IPS-NIHi7 (cell line): ENCODE measurements at regions not wholly inside any gene's neighbourhood (a gene's known extent, or its start where the extent isn't known, plus 50 kb on each side); places are given as distances from the start of the nearest gene placed in this dataset.
A peak's percentile ranks its signal among the peaks of the same experiment; 100 is the strongest.
"Not testable (repeated sequence)": the region's sequence is repeated elsewhere in the genome, so short reads cannot be mapped to it uniquely, and the experiment has no call there.

Experiments used
- DNase-seq: peaks from one replicate; pipeline ENCODE4 v3.0.0; 2012; ENCODE audit warnings: mixed read lengths; ENCODE audit errors: extremely low spot score

DNA sequence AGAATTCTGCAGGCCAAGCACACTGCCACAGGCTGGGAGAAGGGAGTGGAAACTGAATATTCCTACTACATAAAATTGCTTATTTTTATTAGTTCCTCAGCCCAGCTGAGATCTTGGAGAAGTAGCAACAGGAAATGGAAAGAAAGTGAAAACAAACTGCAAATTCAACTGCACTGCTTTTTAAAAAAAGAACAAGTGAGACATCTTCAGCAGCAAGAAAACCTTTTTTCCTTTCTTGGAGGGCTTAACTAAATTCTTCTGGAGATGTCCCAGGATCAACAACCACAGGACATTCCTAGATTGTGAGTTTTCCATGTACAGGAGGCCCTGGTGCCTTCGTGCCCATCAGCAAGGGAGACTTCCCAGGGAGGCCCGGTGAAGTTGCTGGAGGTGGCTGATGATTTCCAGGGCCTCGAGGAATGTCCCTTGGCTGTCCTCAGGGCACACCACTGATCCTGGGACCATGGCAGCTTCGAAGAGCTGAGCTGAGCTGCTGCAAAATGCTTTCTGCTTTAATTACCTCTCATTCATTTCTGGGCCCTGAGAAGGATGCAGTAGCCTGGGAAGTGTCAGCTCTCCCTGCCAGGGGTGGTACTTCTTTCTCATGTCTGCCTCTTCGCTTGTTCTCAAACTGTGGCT, 275.5 kb upstream of the FRG2C start:
- DNase-seq, result not testable (repeated sequence)

DNA sequence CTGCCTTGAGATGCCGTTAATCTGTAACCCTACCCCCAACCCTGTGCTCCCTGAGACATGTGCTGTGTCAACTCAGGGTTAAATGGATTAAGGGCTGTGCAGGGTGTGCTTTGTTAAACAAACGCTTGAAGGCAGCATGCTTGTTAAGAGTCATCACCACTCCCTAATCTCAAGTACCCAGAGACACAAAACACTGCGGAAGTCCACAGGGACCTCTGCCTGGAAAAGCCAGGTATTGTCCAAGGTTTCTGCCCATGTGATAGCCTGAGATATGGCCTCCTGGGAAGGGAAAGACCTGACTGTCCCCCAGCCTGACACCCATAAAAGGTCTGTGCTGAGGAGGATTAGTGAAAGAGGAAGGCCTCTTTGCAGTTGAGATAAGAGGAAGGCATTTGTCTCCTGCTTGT, 270.8 kb upstream of the FRG2C start:
- DNase-seq, result not testable (repeated sequence)

DNA sequence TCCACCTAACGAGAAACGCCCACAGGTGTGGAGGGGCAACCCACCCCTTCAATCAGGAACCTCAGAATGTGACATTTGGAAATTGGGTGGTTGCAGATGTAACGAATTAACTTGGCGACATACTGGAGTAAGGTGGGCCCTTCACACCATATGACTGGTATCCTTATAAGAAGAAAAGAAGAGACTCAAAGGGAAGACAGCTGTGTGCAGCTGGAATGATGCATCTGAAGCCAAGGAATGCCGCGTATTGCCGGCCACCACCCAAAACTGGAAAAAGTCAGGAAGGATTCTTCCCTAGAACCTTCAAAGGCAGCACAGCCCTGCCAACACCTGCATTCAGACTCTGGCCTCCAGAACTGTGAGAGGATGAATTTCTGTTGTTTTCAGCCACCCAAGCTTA, 270.0 kb upstream of the FRG2C start:
- DNase-seq, result not testable (repeated sequence)

DNA sequence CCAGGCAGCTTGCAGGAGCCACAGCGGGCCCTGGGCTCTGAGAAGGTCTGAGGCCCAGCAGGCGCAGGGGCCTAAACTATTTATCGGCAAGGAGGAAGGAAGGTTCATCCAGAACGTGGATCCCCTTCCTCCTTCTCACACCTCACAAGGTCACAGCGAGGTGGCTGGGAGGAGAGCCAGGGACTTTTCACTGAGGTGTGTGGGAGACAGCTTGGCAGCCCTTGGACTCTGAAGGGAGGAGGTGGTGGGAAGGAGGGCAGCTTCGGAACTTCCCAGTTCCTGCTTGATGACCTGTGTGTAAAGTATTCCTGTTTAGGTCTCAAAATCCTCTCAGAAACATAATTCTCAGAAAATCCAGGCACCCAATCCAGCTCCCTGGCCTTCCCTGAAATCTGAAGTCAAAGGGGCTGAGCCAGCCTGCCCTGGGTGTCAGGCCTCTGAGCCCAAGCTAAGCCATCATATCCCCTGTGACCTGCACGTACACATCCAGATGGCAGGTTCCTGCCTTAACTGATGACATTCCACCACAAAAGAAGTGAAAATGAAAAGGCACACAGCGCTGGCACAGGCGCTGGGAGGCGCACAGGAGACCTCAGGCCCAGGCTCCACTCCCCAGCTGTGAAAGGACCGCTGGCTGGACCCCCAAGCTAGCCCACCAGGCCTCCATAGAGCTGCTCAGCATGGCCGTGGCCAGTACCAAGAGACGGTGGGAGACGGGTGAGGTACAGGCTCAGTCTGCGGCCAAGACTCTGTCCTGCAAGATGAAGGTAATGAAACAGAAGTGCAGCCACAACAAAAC, 269.4 kb upstream of the FRG2C start:
- not testable (repeated sequence) for DNase-seq

DNA sequence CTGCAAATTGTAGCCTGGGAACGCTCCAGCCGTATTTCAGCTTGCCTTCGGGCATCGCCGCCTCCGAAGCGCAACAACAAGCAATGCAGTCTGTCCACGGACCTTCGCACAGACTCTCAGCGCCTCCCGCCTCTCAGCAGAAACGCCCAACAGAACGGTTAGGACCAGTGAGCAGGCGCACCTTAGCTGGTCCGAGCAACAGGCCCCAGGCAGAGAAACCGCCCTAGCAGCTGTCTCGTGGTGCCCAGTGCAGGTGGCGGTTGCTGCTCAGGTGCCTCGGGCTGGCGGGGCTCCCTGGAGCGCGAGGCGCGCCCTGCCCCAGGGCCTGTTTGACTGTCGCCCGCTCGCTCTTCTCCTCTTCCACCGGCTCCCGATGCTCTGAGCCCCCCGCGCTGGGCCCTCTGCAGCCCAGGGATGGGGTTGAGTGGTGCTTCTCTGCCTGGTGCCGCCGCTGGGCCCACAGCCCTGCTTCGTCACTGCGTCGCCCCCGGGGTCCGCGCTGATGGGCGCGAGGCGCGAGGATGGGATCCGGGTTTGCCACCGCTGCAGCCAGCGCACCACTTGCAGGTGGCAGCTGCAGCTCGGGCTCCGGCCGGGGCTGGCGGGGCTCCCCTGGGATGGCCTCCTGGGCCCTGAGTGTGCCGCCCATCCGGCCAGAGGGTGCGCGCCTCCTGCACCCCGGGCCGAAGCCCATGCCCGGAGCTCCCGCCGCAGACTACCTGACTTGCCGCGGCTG, 268.4 kb upstream of the FRG2C start:
- no peak for DNase-seq

DNA sequence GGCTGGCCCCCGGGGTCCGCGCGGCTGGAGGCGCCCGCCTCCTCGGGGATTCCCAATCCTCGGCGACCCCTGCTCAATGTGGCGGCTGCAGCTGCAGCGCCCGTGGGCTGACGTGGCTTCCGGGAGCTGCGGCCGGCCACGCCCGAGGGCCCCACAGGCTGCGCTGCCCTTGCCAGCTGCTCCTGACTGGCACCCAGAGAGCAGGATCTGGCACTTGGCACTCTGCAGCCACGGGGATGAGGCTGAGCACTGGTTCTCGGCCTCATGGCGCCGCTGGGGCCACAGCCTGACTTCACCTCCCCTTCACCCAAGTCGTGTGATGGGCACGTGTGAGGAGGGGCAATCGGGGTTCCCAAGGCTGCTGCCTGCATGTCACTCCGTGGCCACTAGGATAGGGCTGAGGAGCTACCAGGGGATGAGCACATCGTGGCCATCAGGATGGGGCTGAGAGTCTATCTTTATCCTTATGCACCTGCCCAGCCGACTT, 267.8 kb upstream of the FRG2C start:
- no peak for DNase-seq

DNA sequence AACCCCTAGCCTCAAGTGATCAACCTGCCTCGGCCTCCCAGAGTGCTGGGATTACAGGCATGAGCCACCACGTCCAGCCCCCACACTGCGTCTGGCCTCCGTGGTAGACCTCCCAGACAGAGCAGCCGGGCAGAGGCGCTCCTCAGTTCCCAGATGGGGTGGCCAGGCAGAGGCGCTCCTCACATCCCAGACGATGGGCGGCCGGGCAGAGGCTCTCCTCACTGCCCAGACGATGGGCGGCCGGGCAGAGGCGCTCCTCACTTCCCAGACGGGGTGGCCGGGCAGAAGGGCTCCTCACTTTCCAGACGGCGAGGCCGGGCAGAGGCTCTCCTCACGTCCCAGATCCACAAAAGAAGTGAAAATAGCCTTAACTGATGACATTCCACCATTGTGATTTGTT, 266.6 kb upstream of the FRG2C start:
- DNase-seq, result not testable (repeated sequence)

DNA sequence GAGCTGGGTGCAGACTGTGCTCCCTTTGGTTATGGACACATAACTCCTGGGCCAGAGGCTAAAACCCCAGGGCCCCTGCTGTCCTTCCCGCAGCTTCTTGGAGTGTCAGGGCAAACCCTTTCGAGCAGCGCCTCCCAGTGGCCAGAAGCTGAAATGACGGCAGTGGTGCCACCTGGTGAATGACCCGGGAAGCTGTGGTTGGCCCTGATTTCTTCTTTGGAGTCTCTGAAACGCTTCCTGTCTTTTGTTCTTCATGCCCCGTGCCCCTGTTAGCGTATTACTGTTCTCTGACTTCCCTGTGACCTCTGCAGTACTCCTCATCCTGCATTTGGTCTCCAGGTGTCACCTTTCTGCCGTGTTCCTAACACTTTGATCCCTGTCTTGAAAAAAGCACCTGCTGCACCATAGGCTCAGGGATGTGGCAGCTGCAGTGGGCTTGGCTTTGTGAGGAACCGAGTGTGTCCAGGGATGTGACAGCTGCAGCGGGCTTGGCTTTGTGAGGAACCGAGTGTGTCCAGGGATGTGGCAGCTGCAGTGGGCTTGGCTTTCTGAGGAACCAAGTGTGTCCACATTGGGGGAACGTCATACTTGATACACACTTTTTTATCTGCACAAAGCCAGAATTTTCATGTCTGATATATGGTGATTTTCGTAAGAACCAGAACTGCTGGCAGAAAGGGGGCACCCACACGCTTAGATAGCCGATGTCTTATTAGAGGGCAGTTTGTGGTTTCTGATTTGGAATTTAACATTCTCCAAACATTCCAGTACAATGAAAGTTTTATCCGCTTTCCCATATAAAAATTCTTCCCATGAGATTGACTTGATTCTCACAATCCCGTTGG, 241.8 kb upstream of the FRG2C start:
- DNase-seq, result not testable (repeated sequence)

DNA sequence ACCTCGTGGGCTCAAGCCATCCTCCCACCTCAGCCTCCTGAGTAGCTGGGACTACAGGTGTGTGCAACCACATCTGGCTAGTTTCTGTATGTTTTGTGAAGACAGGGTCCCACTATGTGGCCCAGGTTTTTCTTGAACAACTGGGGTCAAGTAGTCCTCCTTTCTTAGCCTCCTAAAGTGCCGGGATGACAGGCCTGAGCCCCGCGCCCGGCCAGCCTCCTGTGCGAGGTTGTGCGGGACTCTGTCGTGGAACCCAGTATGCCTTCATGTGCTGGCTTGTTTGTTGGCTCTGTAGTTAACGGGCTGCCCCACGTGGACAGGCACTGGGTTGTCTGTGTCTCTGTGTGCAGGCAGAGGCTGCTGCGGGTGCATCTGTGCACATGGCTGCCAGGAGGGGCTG, 238.7 kb upstream of the FRG2C start:
- DNase-seq, result not testable (repeated sequence)

DNA sequence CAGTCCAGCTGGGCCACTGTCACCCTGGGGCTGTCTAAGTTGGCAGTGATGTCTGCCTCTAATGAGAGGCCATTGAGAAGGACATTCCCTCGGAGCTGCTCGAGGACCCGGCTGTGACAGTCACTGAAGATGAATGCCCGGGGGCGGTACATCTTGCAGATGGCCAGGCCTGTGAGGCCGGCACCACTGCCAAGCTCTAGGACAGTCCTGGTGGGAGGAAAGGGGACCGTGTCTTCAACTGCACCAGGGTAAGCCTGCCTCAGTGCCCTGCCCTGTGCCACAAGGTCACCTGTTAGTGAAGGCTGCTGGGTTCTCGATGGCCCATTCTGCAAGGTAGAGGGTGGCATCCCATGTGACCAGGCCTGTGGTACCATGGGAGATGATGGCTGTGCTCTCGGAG, 236.6 kb upstream of the FRG2C start:
- DNase-seq, result not testable (repeated sequence)

DNA sequence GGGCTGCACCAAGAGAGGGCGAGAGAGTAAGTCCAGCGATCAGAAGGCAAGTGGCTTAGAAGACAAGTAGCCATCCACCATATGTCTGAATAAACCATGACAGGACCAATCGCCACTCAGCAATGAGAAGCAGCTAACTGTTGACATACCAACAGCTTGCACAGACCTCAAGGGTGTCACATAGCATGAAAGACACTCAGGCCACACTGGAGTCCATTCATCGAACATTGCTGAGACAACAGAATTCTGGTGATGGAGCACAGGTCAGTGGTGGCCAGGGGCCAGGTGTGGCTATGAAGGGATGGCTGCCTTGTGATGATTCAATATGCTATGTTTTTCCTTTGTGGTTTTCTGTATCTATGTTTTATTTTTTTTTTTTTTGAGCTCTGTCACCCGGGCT, 236.2 kb upstream of the FRG2C start:
- not testable (repeated sequence) for DNase-seq

DNA sequence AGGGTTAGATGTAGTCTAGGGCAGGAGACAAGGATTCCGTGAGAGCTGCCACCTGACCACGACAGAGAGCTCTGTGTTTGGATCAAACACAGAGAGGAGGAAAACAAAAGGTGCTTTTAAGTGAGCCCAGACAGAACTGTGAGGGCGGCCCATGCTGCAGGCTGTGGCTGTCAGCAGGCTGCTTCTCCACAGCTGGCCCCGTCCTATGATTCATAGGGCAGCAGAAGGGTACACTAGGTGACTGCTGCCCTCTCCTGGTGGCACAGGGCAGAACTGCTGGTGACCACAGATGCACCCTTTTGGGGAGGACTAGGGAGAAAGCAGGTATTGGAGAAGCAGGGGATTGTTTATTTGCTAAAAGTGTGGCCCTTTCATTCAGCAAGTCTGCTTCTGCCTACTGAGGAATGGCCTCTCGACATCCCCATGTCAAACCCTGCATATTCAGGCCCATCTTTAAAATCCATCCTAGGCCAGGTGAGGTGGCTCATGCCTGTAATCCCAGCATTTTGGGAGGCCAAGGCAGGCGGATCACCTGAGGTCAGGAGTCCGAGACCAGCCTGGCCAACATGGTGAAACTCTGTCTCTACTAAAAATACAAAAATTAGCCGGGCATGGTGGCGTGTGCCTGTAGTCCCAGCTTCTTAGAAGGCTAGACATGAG, 234.4 kb upstream of the FRG2C start:
- DNase-seq, result peak; percentile 32

DNA sequence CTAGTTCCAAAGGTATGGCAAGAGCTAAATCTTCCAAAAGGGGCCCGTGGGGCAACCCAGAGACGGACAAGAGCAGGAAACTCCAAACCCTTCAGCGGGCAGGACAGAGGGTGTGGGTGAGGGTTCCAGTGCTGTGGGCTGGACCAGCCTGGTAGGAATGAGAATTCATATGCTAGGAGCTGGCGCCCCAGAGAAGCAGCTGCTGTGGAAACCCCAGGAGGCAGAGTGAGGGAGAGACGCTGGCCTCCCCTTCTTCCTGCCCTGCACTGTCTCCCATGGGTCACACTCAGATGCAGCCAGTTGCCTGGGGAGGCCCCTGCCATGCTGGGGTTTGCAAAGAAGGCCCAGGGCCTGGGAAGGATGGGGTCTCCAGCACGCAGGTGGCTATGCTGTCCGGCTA, 233.7 kb upstream of the FRG2C start:
- DNase-seq, result not testable (repeated sequence)

DNA sequence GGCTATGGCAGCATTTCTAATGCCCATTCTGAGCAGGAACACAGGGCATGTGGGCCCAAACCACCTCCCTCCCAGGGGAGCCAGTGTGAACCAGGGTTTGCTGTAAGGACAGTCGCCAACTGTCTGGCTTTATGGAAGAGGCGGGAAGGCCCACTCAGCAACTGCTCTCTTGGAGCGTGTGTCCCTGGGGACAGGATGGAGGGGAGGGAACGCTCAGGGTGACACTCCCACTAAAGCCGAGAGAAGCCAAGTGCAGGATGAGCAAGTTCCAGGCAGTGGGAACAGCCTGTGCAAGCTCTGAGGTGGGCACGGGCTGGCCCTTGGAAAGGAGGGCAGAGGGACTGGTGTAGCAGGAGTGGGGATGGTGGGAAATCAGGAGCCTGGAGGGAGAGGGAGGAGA, 233.0 kb upstream of the FRG2C start:
- DNase-seq, result not testable (repeated sequence)

DNA sequence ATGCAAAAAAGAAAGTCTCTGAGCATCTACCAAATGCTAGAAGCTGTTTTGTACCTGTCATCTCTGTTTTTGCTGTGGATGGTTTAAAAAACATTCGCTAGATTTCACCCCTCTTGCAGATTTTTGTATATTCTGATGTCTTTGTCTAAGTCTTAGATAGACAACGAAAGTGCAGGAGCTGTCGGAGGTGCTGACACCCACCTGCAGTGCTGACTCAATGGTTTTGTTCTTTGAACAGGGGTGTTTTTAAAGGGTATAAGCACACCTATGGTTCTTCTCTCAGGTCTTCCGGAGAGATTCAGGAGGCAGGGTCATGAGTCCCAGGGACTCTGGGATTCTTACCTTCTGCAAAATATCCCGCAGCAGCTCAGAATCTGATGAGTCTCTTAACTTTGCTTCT, 231.7 kb upstream of the FRG2C start:
- DNase-seq, result not testable (repeated sequence)

DNA sequence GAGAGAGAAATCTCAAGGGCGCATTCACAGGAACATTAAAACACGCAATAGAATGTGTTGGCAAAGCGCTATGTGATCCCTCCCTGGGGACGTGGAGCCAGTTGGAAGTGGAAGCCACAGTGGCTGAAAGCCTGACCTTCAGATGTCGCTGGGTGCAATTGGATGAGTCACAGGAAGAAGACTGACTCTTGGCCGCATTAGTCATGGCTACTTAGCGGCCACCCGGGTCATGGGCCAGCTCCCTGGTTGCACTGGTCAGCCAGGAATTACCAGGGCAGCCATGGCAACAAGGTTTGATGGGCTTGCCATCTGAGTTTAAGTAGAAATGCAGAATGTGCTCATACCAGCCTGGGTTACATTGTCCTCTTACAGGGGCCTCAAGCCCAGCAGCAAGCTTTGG, 231.2 kb upstream of the FRG2C start:
- not testable (repeated sequence) for DNase-seq

DNA sequence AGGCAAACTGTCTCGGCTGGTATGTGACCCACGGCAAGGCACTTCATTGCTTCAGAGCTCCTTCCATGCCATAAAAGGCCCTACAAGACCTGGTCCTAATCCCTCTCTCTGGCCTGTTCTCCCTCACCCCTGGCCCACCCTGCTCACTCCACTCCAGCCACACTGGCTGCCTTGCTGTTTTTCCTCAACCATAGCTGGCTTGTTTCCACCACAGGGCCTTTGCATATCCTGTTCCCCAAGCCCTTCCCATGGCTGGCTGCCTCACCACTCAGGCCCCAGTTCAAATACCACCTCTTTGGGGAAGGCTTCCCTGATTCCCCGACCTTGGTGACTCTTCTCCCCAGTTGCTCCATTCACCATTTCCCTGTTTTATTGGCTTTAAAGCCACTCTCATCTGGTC, 230.8 kb upstream of the FRG2C start:
- not testable (repeated sequence) for DNase-seq

DNA sequence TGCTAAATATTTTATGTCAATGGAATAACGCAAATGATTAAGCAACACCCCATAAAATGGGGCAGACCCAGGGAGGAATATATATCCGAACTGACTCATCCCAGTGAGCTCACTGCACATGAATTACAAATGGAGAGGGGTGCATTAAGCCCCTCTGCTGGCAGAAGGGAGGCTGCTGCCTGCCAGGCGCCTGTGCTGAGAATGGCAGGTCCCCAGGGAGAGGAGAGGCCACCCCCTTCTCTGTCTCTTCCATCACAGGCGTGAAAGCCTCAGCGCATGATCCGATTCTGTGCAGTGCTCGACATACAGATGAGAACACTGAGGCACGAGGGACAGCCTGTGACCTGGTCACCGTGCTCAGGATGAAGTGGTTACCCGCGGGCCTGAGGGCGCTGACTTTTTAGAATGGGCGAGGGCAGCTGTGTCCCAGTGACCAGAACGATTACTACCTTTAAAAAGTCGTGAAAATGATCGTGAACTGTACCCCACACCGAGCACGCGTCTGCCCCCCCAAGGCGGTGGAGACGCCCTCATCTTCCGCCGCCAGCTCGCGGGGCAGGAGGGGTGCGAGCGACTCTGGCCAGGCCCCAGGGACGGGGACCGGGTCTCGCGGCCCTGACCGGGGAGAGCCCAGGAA, 229.7 kb upstream of the FRG2C start:
- DNase-seq, result not testable (repeated sequence)

DNA sequence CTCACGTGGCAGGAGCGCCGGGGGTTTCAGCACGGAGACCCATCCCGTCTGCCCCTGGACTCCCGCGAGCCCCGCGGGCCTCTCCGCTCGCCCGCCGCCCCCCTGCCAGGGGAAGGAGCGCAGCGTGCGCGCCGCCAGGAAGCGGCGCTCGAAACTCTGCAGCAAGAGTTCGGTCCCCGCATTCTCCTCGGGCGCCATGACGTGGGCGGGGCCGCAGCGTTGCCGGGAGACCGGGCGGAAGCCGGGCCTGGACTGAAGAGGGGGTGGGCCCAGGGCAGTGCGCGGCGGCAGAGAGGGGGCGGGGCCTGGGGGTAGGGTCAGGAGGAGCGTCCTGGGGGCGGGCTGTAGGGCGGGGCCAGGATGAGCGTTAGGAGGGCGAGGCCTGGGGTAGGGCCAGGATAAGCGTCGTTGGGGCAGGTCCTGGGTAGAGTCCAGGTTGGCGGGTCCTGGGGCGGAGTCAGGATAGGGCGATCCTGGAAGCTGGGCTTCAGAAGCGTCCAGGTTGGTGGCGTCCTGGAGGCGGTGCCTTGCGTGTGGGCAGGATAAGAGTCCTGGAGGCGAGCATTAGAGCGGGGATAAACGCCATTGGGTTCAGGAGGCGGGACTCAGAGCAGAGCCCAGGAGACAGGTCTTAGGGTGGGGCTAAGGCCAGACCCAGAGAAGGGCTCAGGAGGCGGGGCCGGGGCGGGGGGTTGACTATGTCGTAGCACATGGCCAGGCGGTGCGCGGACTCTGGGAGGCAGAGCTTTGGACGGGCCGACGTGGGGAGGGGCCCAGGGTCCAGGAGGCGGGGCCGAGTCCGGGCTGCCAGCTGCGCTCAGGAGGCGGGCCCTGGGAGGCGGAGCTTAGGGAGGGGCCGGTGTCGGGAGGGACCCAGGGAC, 229.0 kb upstream of the FRG2C start:
- peak; percentile 77 for DNase-seq
